Skeletal muscle tissue (tissue), 3 donors: ENCODE measurements at regions not wholly inside any gene's neighbourhood (a gene's known extent, or its start where the extent isn't known, plus 50 kb on each side); places are given as distances from the start of the nearest gene placed in this dataset.

Experiments used
- H3K27ac ChIP-seq: one replicate; pipeline ENCODE4 v1.7.0; 2013; ENCODE audit warnings: mild to moderate bottlenecking, low read depth, low read length, inconsistent platforms
- H3K27me3 ChIP-seq, 3 donors: one replicate each; pipeline ENCODE4 v1.7.0; 2013; ENCODE audit warnings: low read length in 3 of 3; ENCODE audit not compliant: control insufficient read depth in 3 of 3, insufficient read depth in 3 of 3
- H3K36me3 ChIP-seq, 3 donors: one replicate each; pipeline ENCODE4 v1.7.0; 2013; ENCODE audit warnings: low read length in 3 of 3; ENCODE audit not compliant: control insufficient read depth in 3 of 3, insufficient read depth in 3 of 3
- H3K4me1 ChIP-seq, 3 donors: one replicate each; pipeline ENCODE4 v1.7.0; 2013; ENCODE audit warnings: low read length in 3 of 3, mild to moderate bottlenecking in 3 of 3; ENCODE audit not compliant: control insufficient read depth in 3 of 3, insufficient read depth in 3 of 3
- H3K4me3 ChIP-seq, 3 donors: one replicate each; pipeline ENCODE4 v1.7.0; 2013; ENCODE audit warnings: low read length in 3 of 3
- H3K9ac ChIP-seq, 3 donors: one replicate each; pipeline ENCODE4 v1.7.0; 2013; ENCODE audit warnings: low read length in 3 of 3, mild to moderate bottlenecking in 3 of 3, moderate library complexity in 2 of 3, low read depth in 1 of 3
- H3K9me3 ChIP-seq, 3 donors: one replicate each; pipeline ENCODE4 v1.7.0; 2013; ENCODE audit warnings: low read length in 3 of 3; ENCODE audit not compliant: control insufficient read depth in 3 of 3
- donor health status: Osteomylitis.

GRCh38 chr1:29453502-29454240 lies 217.3 kb downstream of the PTPRU start:
- Histone ChIP-seq H3K9me3 (peaks cover 0 to 4% (median 0%) of the 10 kb centered on the region in 3 donors), H3K27me3 (peaks cover 0 to 14% (median 12%) of the 10 kb centered on the region in 3 donors)

DNA sequence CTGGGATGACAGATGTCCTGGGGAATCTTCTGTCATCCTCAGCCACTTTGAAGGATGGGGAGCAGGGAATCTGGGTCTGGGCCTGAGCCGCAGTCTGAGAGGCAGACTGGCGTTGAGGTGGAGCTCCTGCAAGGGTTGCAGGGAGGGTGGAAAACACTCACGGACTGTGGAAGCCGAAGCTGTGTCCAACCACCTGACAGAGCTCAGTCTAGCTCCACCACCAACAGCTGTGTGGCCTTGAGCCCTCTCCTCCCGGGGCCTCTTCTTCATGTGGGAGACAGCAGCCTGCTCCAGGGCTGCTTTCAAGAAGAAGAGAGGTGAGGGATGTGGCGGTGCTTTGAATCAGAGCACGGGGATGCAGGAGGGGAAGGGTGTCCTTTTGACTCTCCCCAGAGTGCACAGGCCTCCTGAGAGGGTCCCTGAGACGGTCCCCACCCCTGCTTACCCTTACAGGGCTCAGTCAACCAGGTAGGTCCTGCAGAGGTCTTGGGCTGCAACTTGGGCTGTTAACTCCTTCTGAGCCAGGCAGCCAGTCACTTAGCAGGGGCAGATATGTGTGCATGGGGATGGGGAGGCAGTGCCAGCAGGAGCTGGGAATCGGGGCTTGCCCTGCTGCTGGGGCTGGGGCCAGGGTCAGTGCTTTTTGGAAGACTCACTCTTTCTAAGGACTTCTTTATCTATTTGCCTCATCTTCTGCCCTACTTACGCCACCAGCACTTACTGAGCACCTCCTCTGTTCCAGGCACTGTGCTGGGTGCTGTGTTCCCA lies 216.3 kb downstream of the PTPRU start:
- no peak overlapping the region for H3K27ac ChIP-seq
- peaks cover 0 to 4% (median 0%) of the 10 kb centered on the region in 3 donors for H3K9me3 ChIP-seq
- H3K4me3 ChIP-seq = no peak overlapping the region
- peaks cover 0 to 14% (median 12%) of the 10 kb centered on the region in 3 donors for H3K27me3 ChIP-seq
- no peaks in the 10 kb centered on the region for H3K36me3 ChIP-seq
- H3K4me1 ChIP-seq = peaks cover 0 to 3% (median 0%) of the 10 kb centered on the region in 3 donors
- no peak overlapping the region for H3K9ac ChIP-seq

More at GRCh38 chr1:29453502-29454240, 217.3 kb downstream of the PTPRU start:
- H3K4me1 ChIP-seq = peaks cover 0 to 3% (median 0%) of the 10 kb centered on the region in 3 donors
- H3K27ac ChIP-seq = no peak overlapping the region
- no peak overlapping the region for H3K9ac ChIP-seq
- H3K36me3 ChIP-seq = no peaks in the 10 kb centered on the region
- no peak overlapping the region for H3K4me3 ChIP-seq

DNA sequence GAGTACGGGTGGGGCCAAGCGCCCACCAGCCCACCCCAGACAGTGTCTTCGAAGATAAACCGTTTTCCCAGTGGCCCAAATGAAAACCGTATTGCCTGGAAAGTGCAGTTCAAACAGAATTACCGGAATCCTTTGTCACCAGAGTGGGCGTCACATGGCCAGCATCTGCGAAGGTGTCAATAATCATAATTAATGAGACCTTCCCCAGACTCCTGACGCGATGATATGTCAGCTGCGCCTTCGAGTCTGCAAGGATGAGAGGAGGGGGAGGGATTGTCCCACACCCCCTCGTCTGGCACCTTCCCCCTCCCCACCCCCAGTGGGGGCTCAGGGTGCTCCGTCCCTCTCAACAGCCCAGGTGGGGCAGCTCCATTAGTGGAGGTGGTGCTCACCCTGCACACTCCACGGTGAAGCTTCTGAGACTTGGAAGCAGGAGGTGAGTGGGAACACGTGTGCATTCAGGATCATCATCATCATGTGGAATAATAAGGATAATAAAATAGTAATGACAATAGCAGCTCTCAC lies 215.1 kb downstream of the PTPRU start:
- Histone ChIP-seq H3K27me3 (peaks cover 0 to 12% (median 11%) of the 10 kb centered on the region in 3 donors), H3K36me3 (no peaks in the 10 kb centered on the region), H3K9ac (no peak overlapping the region), H3K9me3 (peaks cover 0 to under 1% (median 0%) of the 10 kb centered on the region in 3 donors), H3K4me1 (peaks cover 0 to 3% (median 0%) of the 10 kb centered on the region in 3 donors), H3K27ac (no peak overlapping the region), H3K4me3 (no peak overlapping the region)

GRCh38 chr1:29450591-29450990 lies 214.3 kb downstream of the PTPRU start:
- peaks cover 3 to 11% (median 10%) of the 10 kb centered on the region in 3 donors for H3K27me3 ChIP-seq
- no peaks in the 10 kb centered on the region for H3K36me3 ChIP-seq
- peaks cover 0 to 3% (median 0%) of the 10 kb centered on the region in 3 donors for H3K4me1 ChIP-seq
- no peaks in the 10 kb centered on the region for H3K9me3 ChIP-seq
- no peak overlapping the region for H3K9ac ChIP-seq
- no peak overlapping the region for H3K4me3 ChIP-seq
- no peak overlapping the region for H3K27ac ChIP-seq

- Histone ChIP-seq H3K4me3 (no peak overlapping the region), H3K4me1 (peaks cover 0 to 3% (median 0%) of the 10 kb centered on the region in 3 donors), H3K36me3 (no peaks in the 10 kb centered on the region), H3K9me3 (no peaks in the 10 kb centered on the region), H3K27ac (no peak overlapping the region), H3K9ac (no peak overlapping the region), H3K27me3 (peaks cover 11 to 20% (median 15%) of the 10 kb centered on the region in 3 donors)
These were observed 212.3 kb downstream of the PTPRU start for GRCh38 chr1:29448456-29449235.

DNA sequence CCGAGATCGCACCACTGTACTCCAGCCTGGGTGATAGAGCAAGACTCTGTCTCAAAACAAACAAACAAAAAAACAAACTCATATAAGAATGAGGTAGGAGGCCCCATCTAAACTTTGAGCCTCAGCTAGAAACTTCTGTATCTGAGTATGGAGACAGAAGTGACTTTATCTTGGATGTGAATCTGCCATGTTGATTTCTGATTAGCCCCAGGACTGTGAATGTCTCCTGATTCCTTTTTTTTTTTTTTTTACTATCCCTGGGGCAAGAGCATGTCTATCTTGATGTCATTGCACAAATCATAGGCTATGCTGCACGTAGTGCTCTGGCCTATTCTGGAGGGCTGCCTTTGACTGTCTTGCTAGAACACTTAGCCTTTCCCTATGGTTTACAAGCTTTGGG lies 211.0 kb downstream of the PTPRU start:
- Histone ChIP-seq H3K4me3 (no peak overlapping the region), H3K9ac (no peak overlapping the region), H3K36me3 (no peaks in the 10 kb centered on the region), H3K27ac (no peak overlapping the region), H3K27me3 (peaks cover 12 to 25% (median 20%) of the 10 kb centered on the region in 3 donors), H3K4me1 (peaks cover 0 to 3% (median 0%) of the 10 kb centered on the region in 3 donors), H3K9me3 (no peaks in the 10 kb centered on the region)

DNA sequence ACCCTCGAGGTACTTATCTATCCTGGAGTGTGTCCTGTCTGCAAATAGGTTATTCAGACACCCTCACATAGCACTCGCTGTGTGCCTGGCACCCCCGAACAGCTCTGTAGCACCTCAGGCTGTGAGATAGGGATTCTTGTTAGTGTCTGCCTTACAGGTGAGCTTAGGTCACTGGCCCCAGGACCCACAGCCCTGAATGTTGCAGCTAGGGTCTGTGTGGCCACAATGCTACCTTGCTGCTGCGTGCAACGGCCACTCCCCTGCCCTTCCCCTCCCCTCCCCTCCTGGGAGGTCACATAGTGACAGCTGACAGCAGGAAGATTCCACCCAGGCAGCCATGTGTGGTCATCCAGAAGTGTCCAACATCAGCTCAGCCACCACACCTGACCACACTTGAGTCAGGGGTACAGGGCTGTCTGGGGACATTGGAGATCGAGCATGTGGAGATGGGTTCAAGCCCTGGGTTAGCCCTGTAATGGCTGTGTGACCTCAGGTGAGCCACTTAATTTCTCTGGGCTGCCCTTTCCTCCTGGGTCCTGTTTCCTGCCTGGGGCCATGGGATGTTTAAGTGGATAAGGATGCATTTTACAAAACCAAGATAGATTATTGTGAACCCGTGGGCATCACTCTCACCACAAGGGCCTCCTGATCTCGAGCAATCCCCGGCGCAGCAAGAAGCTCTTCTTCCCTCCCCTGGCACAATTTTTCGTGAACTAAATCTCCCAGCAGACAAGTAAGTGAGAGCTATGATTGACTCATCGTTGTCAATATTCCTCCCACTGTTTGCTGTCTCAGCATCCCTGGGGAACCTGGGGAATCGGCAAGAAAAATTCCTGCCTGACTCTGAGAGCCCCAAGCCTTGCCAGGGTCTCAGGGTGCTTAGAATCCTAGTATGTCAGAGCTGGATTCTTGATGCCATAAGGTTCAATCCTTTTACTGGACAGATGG lies 208.7 kb downstream of the PTPRU start:
- H3K9me3 ChIP-seq = no peaks in the 10 kb centered on the region
- H3K27ac ChIP-seq = no peak overlapping the region
- no peak overlapping the region for H3K9ac ChIP-seq
- no peaks in the 10 kb centered on the region for H3K36me3 ChIP-seq
- H3K27me3 ChIP-seq = peaks cover 19 to 31% (median 20%) of the 10 kb centered on the region in 3 donors
- H3K4me3 ChIP-seq = no peak overlapping the region
- H3K4me1 ChIP-seq = peaks cover 0 to under 1% (median 0%) of the 10 kb centered on the region in 3 donors

GRCh38 chr1:29444081-29444715 lies 207.9 kb downstream of the PTPRU start:
- H3K4me1 ChIP-seq = no peaks in the 10 kb centered on the region
- H3K9me3 ChIP-seq = no peaks in the 10 kb centered on the region
- H3K4me3 ChIP-seq = no peak overlapping the region
- H3K36me3 ChIP-seq = no peaks in the 10 kb centered on the region
- H3K27me3 ChIP-seq = peaks cover 19 to 31% (median 23%) of the 10 kb centered on the region in 3 donors
- no peak overlapping the region for H3K27ac ChIP-seq
- peak overlapping the region in 1 of 3 donors; percentile 16 for H3K9ac ChIP-seq
